GM23248 (cell line): ENCODE measurements at regions not wholly inside any gene's neighbourhood (a gene's known extent, or its start where the extent isn't known, plus 50 kb on each side); places are given as distances from the start of the nearest gene placed in this dataset.

ENCODE experiments used
- DNase-seq: peaks from one replicate; pipeline ENCODE4 v3.0.0-alpha.2; 2015
- H2AFZ ChIP-seq: fragments of 200-600 bp; sonication (generic); 2 replicates; pipeline ENCODE4 v1.6.1; 2016; ENCODE audit warnings: antibody characterized with exemption
- H3F3A ChIP-seq: fragments of 200-600 bp; sonication (generic); 2 replicates; pipeline ENCODE4 v1.6.1; 2016; ENCODE audit warnings: mild to moderate bottlenecking, antibody characterized with exemption, mixed run types; ENCODE audit not compliant: insufficient read depth
- H3K27ac ChIP-seq: fragments of 200-600 bp; sonication (generic); 2 replicates; pipeline ENCODE4 v1.5.1; 2016; ENCODE audit warnings: mild to moderate bottlenecking
- H3K27me3 ChIP-seq: fragments of 200-600 bp; sonication (generic); replicated peaks from 2 replicates; pipeline ENCODE4 v1.6.1; 2016; ENCODE audit warnings: mild to moderate bottlenecking; ENCODE audit not compliant: insufficient read depth
- H3K36me3 ChIP-seq: fragments of 200-600 bp; sonication (generic); 2 replicates; pipeline ENCODE4 v1.6.1; 2016; ENCODE audit warnings: low read depth, mild to moderate bottlenecking
- H3K4me1 ChIP-seq: fragments of 200-600 bp; sonication (generic); 2 replicates; pipeline ENCODE4 v1.6.1; 2016; ENCODE audit warnings: mild to moderate bottlenecking; ENCODE audit not compliant: insufficient read depth
- H3K4me2 ChIP-seq: fragments of 200-600 bp; sonication (generic); one replicate; pipeline ENCODE4 v1.6.1; 2016; ENCODE audit warnings: mild to moderate bottlenecking; ENCODE audit not compliant: unreplicated experiment
- H3K4me3 ChIP-seq: fragments of 200-600 bp; sonication (generic); 2 replicates; pipeline ENCODE4 v1.5.1; 2016; ENCODE audit warnings: mild to moderate bottlenecking
- H3K79me2 ChIP-seq: fragments of 200-600 bp; sonication (generic); 2 replicates; pipeline ENCODE4 v1.6.1; 2016; ENCODE audit warnings: mild to moderate bottlenecking; ENCODE audit not compliant: insufficient read depth
- H3K9ac ChIP-seq: fragments of 200-600 bp; sonication (generic); 2 replicates; pipeline ENCODE4 v1.6.1; 2016; ENCODE audit warnings: mild to moderate bottlenecking
- H3K9me2 ChIP-seq: fragments of 200-600 bp; sonication (generic); 2 replicates; pipeline ENCODE4 v1.6.1; 2016; ENCODE audit warnings: mixed run types, mild to moderate bottlenecking, moderate library complexity; ENCODE audit not compliant: insufficient read depth
- H3K9me3 ChIP-seq: fragments of 200-600 bp; sonication (generic); one replicate; pipeline ENCODE4 v1.6.1; 2017; ENCODE audit warnings: low read depth
- H4K20me1 ChIP-seq: fragments of 200-600 bp; sonication (generic); 2 replicates; pipeline ENCODE4 v1.6.0; 2016; ENCODE audit not compliant: insufficient read depth
- EZH2 ChIP-seq: fragments of 200-600 bp; sonication (generic); IDR thresholded peaks from 2 replicates; pipeline ENCODE4 v1.6.1; 2018; ENCODE audit warnings: antibody characterized with exemption, mild to moderate bottlenecking; ENCODE audit not compliant: insufficient read depth, poor library complexity, severe bottlenecking
- EZH2phosphoT487 ChIP-seq: fragments of 200-600 bp; sonication (generic); IDR thresholded peaks from 2 replicates; pipeline ENCODE4 v1.6.1; 2018; ENCODE audit warnings: antibody characterized with exemption, moderate library complexity, mild to moderate bottlenecking, low read depth; ENCODE audit not compliant: insufficient read depth
- WGBS, 2 experiments: methylation state at CpG; one replicate each; pipeline ENCODE4 v1.1.6; 2015 to 2017; ENCODE audit warnings: low lambda C conversion rate in 2 of 2, low coverage in 1 of 2; ENCODE audit errors: missing lambda C conversion rate in 2 of 2; 5-methylcytosine and 5-hydroxymethylcytosine counted together
- in situ Hi-C: fragments of 300-500 bp; cut with MboI; formaldehyde crosslinking; loops from 2 replicates; pipeline ENCODE4 v1.15.0; 2020

DNA sequence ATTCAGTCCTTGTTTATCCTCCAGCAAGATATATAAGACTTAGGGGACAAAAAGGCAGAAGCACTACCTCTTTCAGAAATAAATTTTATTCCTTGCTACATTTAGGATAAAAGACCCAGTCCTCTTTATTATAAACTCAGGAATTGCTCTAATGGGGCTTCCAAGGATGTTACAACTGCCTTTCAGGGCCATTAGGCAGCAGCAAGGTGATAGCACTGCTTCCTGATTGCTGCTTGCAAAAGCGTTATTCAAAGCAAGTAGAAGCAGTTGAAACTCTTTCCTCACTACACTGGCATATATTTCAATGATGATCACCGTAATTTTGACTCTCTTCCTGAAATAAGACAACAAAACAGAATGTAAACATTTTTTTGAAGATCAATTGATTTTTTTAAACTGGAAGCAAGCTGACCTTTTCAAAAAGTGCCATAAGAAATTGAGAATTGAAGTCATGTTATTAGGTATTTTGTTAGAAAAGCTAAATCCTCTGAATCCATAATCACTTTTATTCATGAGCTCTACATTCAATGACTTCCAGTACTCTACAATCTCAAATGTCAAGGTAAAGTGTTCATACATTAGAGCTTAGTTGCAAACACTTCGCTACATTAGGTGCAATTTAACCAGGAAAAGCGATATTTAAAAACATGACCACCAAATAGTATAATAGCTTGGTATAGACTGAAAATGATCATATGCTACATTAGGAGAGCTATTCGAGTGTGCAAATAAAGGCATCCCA is 233.4 kb upstream of the SYT10 start:
- Histone ChIP-seq H3F3A (no peaks in the 10 kb centered on the region), H2AFZ (no peak overlapping the region), H4K20me1 (no peaks in the 10 kb centered on the region), H3K9me2 (no peaks in the 10 kb centered on the region), H3K79me2 (no peaks in the 10 kb centered on the region), H3K4me3 (no peak overlapping the region), H3K4me1 (no peaks in the 10 kb centered on the region), H3K9me3 (no peaks in the 10 kb centered on the region), H3K36me3 (no peaks in the 10 kb centered on the region), H3K27me3 (no peaks in the 10 kb centered on the region), H3K9ac (no peak overlapping the region), H3K4me2 (no peak overlapping the region), H3K27ac (no peak overlapping the region)
- DNase-seq = no peak
- no peak for TF ChIP-seq EZH2
- TF ChIP-seq EZH2phosphoT487 = no peak
- in situ Hi-C loops = no loop called here
- 22 to 28% methylated on average over 5 of the region's 5 CpGs for WGBS, 2 experiments

DNA sequence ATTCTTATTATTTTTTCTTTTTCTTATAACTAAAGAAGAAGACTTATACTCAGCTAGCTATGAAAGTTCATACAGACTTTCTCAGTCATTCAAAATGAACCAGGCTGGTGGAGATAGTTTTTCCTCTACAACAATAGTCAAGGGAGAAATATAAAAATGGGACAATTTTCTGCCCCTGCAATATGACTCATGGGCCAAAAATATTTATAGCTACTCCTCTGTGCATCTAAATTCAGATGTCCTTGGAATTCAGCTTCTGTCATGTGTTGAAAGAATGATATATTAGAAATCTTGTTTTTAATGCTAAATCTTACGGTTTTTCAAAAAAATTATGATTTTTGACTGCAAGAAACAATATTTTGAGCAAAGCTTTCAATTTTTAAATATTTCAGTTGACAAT is 237.2 kb upstream of the SYT10 start:
- TF ChIP-seq EZH2 (no peak), EZH2phosphoT487 (no peak)
- Histone ChIP-seq H4K20me1 (no peaks in the 10 kb centered on the region), H3K36me3 (no peaks in the 10 kb centered on the region), H2AFZ (no peak overlapping the region), H3K4me3 (no peak overlapping the region), H3K9me2 (no peaks in the 10 kb centered on the region), H3K4me1 (no peaks in the 10 kb centered on the region), H3K27me3 (no peaks in the 10 kb centered on the region), H3K79me2 (no peaks in the 10 kb centered on the region), H3K9ac (no peak overlapping the region), H3K9me3 (no peaks in the 10 kb centered on the region), H3K27ac (no peak overlapping the region), H3F3A (no peaks in the 10 kb centered on the region), H3K4me2 (no peak overlapping the region)
- WGBS, 2 experiments = 7 to 18% methylated on average over 1 of the region's 1 CpG
- no peak for DNase-seq
- in situ Hi-C loops = no loop called here

DNA sequence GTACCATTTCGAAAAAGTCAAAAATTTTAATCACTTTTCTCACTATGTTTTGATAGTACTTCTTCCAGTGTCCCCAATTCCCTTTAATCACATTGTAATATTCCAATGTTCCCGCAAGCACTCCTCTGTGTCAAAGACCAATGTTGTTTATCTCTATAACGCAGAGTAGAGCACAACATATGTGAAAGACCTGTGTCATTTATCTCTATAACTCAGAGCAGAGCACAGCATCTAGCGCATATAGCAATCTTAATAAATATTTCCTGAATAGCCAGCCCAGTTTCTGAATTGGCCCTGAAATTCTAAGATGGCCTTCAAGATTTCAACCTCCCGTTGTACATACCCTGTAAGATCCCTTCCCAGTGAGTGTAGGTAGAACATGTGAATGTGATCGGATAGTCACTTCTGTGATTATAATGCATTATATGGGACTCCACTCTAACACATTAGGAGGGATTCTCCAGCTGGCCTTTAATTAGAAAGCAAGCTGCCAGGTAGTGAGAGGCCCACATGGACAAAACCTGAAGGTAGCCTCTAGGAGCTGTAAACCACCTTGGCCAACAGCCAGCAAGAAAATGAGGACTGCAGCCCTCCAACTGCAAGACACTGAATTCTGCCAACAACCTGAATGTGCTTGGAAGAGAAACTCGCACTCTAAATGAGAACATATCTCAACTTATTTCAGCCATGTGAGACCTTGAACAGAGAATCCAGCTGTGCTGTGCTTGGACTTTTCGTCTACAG is 238.8 kb upstream of the SYT10 start:
- no peaks in the 10 kb centered on the region for H4K20me1 ChIP-seq
- no peak overlapping the region for H2AFZ ChIP-seq
- H3K9ac ChIP-seq = no peak overlapping the region
- no peak overlapping the region for H3K4me2 ChIP-seq
- no peak overlapping the region for H3K4me3 ChIP-seq
- 25 to 29% methylated on average over 8 of the region's 8 CpGs for WGBS, 2 experiments
- H3K4me1 ChIP-seq = no peaks in the 10 kb centered on the region
- in situ Hi-C loops = no loop called here
- DNase-seq = no peak
- no peaks in the 10 kb centered on the region for H3K9me3 ChIP-seq
- H3K9me2 ChIP-seq = no peaks in the 10 kb centered on the region
- H3K36me3 ChIP-seq = no peaks in the 10 kb centered on the region
- no peaks in the 10 kb centered on the region for H3K27me3 ChIP-seq
- H3F3A ChIP-seq = no peaks in the 10 kb centered on the region
- H3K79me2 ChIP-seq = no peaks in the 10 kb centered on the region
- H3K27ac ChIP-seq = no peak overlapping the region
- TF ChIP-seq EZH2 (no peak), EZH2phosphoT487 (no peak)

DNA sequence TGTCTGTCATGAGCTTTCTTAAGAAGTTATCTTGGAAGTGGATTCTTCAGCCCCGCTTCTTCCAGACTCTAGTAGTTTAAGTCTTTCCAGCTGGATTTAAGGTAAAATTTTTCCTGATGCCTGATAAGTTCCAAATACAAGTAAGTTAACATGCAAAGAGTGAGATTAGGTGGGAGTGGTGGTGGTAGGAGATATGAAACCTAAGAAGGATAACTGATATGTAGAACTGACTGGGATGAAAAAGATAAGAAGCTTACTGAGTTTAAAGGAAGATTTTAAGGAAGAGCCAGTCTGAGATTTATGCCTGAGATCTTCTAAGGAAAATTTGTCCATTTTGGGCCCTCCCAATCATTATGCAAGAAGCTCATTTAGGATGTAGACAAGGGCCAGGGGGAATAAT is 250.9 kb upstream of the SYT10 start:
- H3K9me3 ChIP-seq = no peaks in the 10 kb centered on the region
- no peaks in the 10 kb centered on the region for H3K9me2 ChIP-seq
- in situ Hi-C loops = no loop called here
- TF ChIP-seq EZH2phosphoT487 (no peak), EZH2 (no peak)
- H3K4me1 ChIP-seq = no peaks in the 10 kb centered on the region
- no peak overlapping the region for H3K4me3 ChIP-seq
- H2AFZ ChIP-seq = no peak overlapping the region
- H3K27me3 ChIP-seq = no peaks in the 10 kb centered on the region
- H3K36me3 ChIP-seq = no peaks in the 10 kb centered on the region
- no peaks in the 10 kb centered on the region for H4K20me1 ChIP-seq
- no peak overlapping the region for H3K27ac ChIP-seq
- no peaks in the 10 kb centered on the region for H3K79me2 ChIP-seq
- no peak for DNase-seq
- no peak overlapping the region for H3K9ac ChIP-seq
- WGBS, 2 experiments = 12 to 27% methylated on average over 1 of the region's 1 CpG
- no peak overlapping the region for H3K4me2 ChIP-seq
- no peaks in the 10 kb centered on the region for H3F3A ChIP-seq
